K562 (cell line): ENCODE measurements at regions not wholly inside any gene's neighbourhood (a gene's known extent, or its start where the extent isn't known, plus 50 kb on each side); places are given as distances from the start of the nearest gene placed in this dataset.
A peak's percentile ranks its signal among the peaks of the same experiment; 100 is the strongest.

Experiments
- ATAC-seq: fragments of 200-7000 bp; cut with Tn5 transposase; 3 replicates; pipeline ENCODE4 v1.9.1; 2020; ENCODE audit warnings: moderate library complexity
- BruUV-seq: library from RNA; stranded (reverse); fragments of 400-500 nt; replicated peaks from 2 replicates; lab custom pipeline; 2021; lab: Mats Ljungman, UMichigan
- CTCF ChIA-PET: fragments of 300-600 bp; formaldehyde crosslinking; extraction: SDS; loops from one replicate; lab custom pipeline; 2021; ENCODE audit warnings: low intra/inter-chr PET ratio; lab: Yijun Ruan, JAX
- POLR2A ChIA-PET: fragments of 300-600, 350-650 bp; sonication (Branson Sonifier 250); formaldehyde crosslinking; extraction: SDS; loops from one replicate; lab custom pipeline; 2021; ENCODE audit warnings: antibody characterized with exemption, inconsistent platforms; lab: Yijun Ruan, JAX
- DNase-seq, 4 experiments: peaks; one replicate each; pipeline versions ENCODE4 v3.0.0 to v3.0.0-alpha.2; 2011 to 2018; ENCODE audit warnings: low spot score in 3 of 4, mixed read lengths in 3 of 4; ENCODE audit errors: extremely low read depth in 1 of 4
- FAIRE-seq: peaks from 2 replicates; lab custom pipeline; 2011; peaks lifted over from hg19 to GRCh38; lab: Jason Lieb, UNC
- H2AFZ ChIP-seq: 2 replicates; pipeline ENCODE4 v1.6.0; 2011; ENCODE audit warnings: low read depth, low read length, control low read depth, inconsistent platforms
- H3K27ac ChIP-seq: fragments of 200-600 bp; 3 replicates; pipeline ENCODE4 v1.8.0; 2011; ENCODE audit warnings: low read depth, mild to moderate bottlenecking, control low read depth, inconsistent platforms, low read length, moderate library complexity, mixed read lengths; ENCODE audit errors: extremely low read depth
- H3K27me3 ChIP-seq, 2 experiments: fragments of 300-600 bp in 1 of 2; 2 replicates in 1 of 2; 3 replicates in 1 of 2; pipeline versions ENCODE4 v1.6.0 to v1.8.0; 2011; ENCODE audit warnings: inconsistent platforms in 2 of 2, low read length in 2 of 2, mild to moderate bottlenecking in 1 of 2, mixed read lengths in 1 of 2, moderate library complexity in 1 of 2; ENCODE audit not compliant: control insufficient read depth in 2 of 2, insufficient read depth in 2 of 2
- H3K36me3 ChIP-seq: fragments of 300-600 bp; 3 replicates; pipeline ENCODE4 v1.8.0; 2011; ENCODE audit warnings: mild to moderate bottlenecking, low read length, inconsistent platforms; ENCODE audit not compliant: control insufficient read depth, insufficient read depth
- H3K4me1 ChIP-seq, 2 experiments: fragments of 200-600 bp in 1 of 2; replicated peaks in 1 of 2; 2 replicates in 1 of 2; 3 replicates in 1 of 2; pipeline versions ENCODE4 v1.5.1 to v1.8.0; 2011; ENCODE audit warnings: inconsistent platforms in 2 of 2, low read length in 2 of 2, mild to moderate bottlenecking in 1 of 2, mixed read lengths in 1 of 2, moderate library complexity in 1 of 2; ENCODE audit not compliant: control insufficient read depth in 2 of 2, insufficient read depth in 2 of 2
- H3K4me2 ChIP-seq: 2 replicates; pipeline ENCODE4 v1.6.1; 2011; ENCODE audit warnings: low read length, control low read depth, inconsistent platforms, mixed read lengths; ENCODE audit not compliant: insufficient read depth
- H3K4me3 ChIP-seq: fragments of 200-600 bp; sonication (generic), shearing (Covaris generic); 2 replicates; pipeline ENCODE4 v1.5.1; 2016; ENCODE audit warnings: control low read depth, inconsistent platforms
- H3K79me2 ChIP-seq: fragments of 200-600 bp; 3 replicates; pipeline ENCODE4 v1.8.0; 2011; ENCODE audit warnings: low read length, inconsistent platforms; ENCODE audit not compliant: control insufficient read depth, insufficient read depth
- H3K9ac ChIP-seq, 2 experiments: 2 replicates each; pipeline versions ENCODE4 v1.6.0 to v1.6.1; 2011; ENCODE audit warnings: low read depth in 2 of 2, low read length in 2 of 2, control low read depth in 1 of 2, inconsistent platforms in 1 of 2, mild to moderate bottlenecking in 1 of 2, mixed read lengths in 1 of 2; ENCODE audit not compliant: insufficient read depth in 1 of 2
- H3K9me1 ChIP-seq: one replicate; pipeline ENCODE4 v1.6.0; 2011; ENCODE audit warnings: inconsistent platforms, mild to moderate bottlenecking, low read length, moderate library complexity; ENCODE audit not compliant: control insufficient read depth, insufficient read depth
- H3K9me3 ChIP-seq: replicated peaks from 2 replicates; pipeline ENCODE4 v1.5.1; 2011; ENCODE audit warnings: low read depth, low read length, inconsistent platforms; ENCODE audit not compliant: control insufficient read depth, insufficient read depth
- H4K20me1 ChIP-seq: replicated peaks from 2 replicates; pipeline ENCODE4 v1.6.1; 2011; ENCODE audit warnings: low read length, inconsistent platforms, mixed read lengths; ENCODE audit not compliant: control insufficient read depth, insufficient read depth
- ADNP ChIP-seq: fragments of 200-800 bp; sonication (Bioruptor generic); IDR thresholded peaks from 2 replicates; pipeline ENCODE4 v1.6.1; 2016; ENCODE audit warnings: missing genetic modification characterization, missing compliant biosample characterization
- ATF2 ChIP-seq: sonication (generic); formaldehyde crosslinking; IDR thresholded peaks from 2 replicates; pipeline ENCODE4 v1.8.1; 2022; ENCODE audit warnings: missing genetic modification reagents
- CEBPG ChIP-seq, 3 experiments: fragments of 200-800 bp in 1 of 3; sonication (Bioruptor generic) in 1 of 3; sonication (generic) in 1 of 3; formaldehyde crosslinking in 1 of 3; IDR thresholded peaks in 2 of 3; conservative IDR thresholded peaks in 1 of 3; 2 replicates each; pipeline versions ENCODE4 v1.6.1 to v1.8.0; 2016 to 2022; ENCODE audit warnings: missing compliant biosample characterization in 2 of 3, missing genetic modification characterization in 2 of 3, mild to moderate bottlenecking in 1 of 3, missing genetic modification reagents in 1 of 3
- NBN ChIP-seq: fragments of 450-650 bp; IDR thresholded peaks from 2 replicates; pipeline ENCODE4 v1.6.1; 2016; ENCODE audit warnings: low read depth, mild to moderate bottlenecking
- RBFOX2 ChIP-seq: fragments of 200-400 bp; formaldehyde crosslinking; IDR thresholded peaks from 2 replicates; pipeline ENCODE4 v1.6.1; 2017; ENCODE audit warnings: low read depth, mild to moderate bottlenecking, low read length, moderate library complexity
- STAT6 ChIP-seq: sonication (generic); formaldehyde crosslinking; IDR thresholded peaks from 2 replicates; pipeline ENCODE4 v1.8.1; 2023; ENCODE audit warnings: mild to moderate bottlenecking, missing genetic modification reagents
- ZBTB1 ChIP-seq: sonication (generic); formaldehyde crosslinking; IDR thresholded peaks from 2 replicates; pipeline ENCODE4 v1.8.1; 2023; ENCODE audit warnings: missing genetic modification reagents, low read depth, mild to moderate bottlenecking, borderline replicate concordance
- ZNF140 ChIP-seq: fragments of 250-450 bp; sonication (Bioruptor Pico); IDR thresholded peaks from 2 replicates; pipeline ENCODE4 v1.8.0; 2021; ENCODE audit warnings: moderate library complexity, mild to moderate bottlenecking, inconsistent platforms
- ZSCAN29 ChIP-seq: fragments of 450-650 bp; IDR thresholded peaks from 2 replicates; pipeline ENCODE4 v1.6.1; 2017
- WGBS: fragments of 100-300 bp; shearing (Covaris generic); methylation state at CpG from one replicate; pipeline ENCODE4 v1.1.6; 2016; ENCODE audit warnings: low coverage, mixed read lengths; ENCODE audit not compliant: insufficient coverage; ENCODE audit errors: missing lambda C conversion rate; 5-methylcytosine and 5-hydroxymethylcytosine counted together
- in situ Hi-C: fragments of 300-500 bp; cut with MboI; formaldehyde crosslinking; loops from 4 replicates; pipeline ENCODE4 v1.15.0; 2018; ENCODE audit warnings: inconsistent platforms, mixed read lengths
- intact Hi-C: fragments of 100-400 bp; cut with micrococcal nuclease; formaldehyde crosslinking; loops from 2 replicates; pipeline ENCODE4 v1.14.2; 2022
- TF ChIP-seq, protein P1 (sequence below): fragments of 450-650 bp; IDR thresholded peaks from 2 replicates; pipeline ENCODE4 v1.6.1; 2018; ENCODE audit not compliant: partially characterized antibody
- TF ChIP-seq, protein P2 (sequence below): sonication (generic); formaldehyde crosslinking; IDR thresholded peaks from 2 replicates; pipeline ENCODE4 v1.8.1; 2023; ENCODE audit warnings: mild to moderate bottlenecking, missing genetic modification reagents

- Histone ChIP-seq H4K20me1 (no peaks in the 10 kb centered on the region), H3K9me3 (no peaks in the 10 kb centered on the region), H2AFZ (peak overlapping the region; percentile 40; the same call in 1 of the 2 replicates), H3K36me3 (no peaks in the 10 kb centered on the region), H3K9me1 (no peaks in the 10 kb centered on the region), H3K79me2 (no peaks in the 10 kb centered on the region), H3K27ac (no peak overlapping the region), H3K4me2 (no peak overlapping the region), H3K9ac (no peak overlapping the region), H3K27me3 (no peaks in the 10 kb centered on the region), H3K4me3 (no peak overlapping the region), H3K4me1 (peaks cover 2 to 14% of the 10 kb centered on the region in 2 experiments; a peak in 3 of 5 replicates)
- DNase-seq, result no peak
- FAIRE-seq, result no peak
- in situ Hi-C loops, result no loop called here
- no TSS peak for BruUV-seq
- POLR2A ChIA-PET, result interaction anchor here (0.6 kb wide), 1 partner anchor 9 kb away, joined by 3 read pairs; no protein-coding TSS in a partner anchor
- intact Hi-C loops, result no loop called here
- WGBS, result 38% methylated on average over 15 of the region's 16 CpGs
- peak; percentile 36; the same call in 1 of the 3 replicates for ATAC-seq
- CTCF ChIA-PET, result no interaction called here
- peak; percentile 24; the same call in 1 of the 2 replicates for TF ChIP-seq CEBPG (CRISPR knock-in tag; IDR thresholded peaks at IDR 0.05)
- TF ChIP-seq CEBPG (tag; conservative IDR thresholded peaks at IDR 0.05 in 1 of 2, IDR thresholded peaks at IDR 0.05 in 1 of 2), result peak in 1 of 2 experiments; percentile 33; a peak in 1 of 4 replicates
- TF ChIP-seq, protein P1, sequence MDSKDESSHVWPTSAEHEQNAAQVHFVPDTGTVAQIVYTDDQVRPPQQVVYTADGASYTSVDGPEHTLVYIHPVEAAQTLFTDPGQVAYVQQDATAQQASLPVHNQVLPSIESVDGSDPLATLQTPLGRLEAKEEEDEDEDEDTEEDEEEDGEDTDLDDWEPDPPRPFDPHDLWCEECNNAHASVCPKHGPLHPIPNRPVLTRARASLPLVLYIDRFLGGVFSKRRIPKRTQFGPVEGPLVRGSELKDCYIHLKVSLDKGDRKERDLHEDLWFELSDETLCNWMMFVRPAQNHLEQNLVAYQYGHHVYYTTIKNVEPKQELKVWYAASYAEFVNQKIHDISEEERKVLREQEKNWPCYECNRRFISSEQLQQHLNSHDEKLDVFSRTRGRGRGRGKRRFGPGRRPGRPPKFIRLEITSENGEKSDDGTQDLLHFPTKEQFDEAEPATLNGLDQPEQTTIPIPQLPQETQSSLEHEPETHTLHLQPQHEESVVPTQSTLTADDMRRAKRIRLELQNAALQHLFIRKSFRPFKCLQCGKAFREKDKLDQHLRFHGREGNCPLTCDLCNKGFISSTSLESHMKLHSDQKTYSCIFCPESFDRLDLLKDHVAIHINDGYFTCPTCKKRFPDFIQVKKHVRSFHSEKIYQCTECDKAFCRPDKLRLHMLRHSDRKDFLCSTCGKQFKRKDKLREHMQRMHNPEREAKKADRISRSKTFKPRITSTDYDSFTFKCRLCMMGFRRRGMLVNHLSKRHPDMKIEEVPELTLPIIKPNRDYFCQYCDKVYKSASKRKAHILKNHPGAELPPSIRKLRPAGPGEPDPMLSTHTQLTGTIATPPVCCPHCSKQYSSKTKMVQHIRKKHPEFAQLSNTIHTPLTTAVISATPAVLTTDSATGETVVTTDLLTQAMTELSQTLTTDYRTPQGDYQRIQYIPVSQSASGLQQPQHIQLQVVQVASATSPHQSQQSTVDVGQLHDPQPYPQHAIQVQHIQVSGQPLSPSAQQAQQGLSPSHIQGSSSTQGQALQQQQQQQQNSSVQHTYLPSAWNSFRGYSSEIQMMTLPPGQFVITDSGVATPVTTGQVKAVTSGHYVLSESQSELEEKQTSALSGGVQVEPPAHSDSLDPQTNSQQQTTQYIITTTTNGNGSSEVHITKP, result no peak
- no peak for TF ChIP-seq ATF2 (CRISPR knock-in tag)
- TF ChIP-seq RBFOX2, result no peak
- no peak for TF ChIP-seq NBN
- no peak for TF ChIP-seq ZBTB1 (CRISPR knock-in tag)
- no peak for TF ChIP-seq ZSCAN29
- TF ChIP-seq, protein P2, sequence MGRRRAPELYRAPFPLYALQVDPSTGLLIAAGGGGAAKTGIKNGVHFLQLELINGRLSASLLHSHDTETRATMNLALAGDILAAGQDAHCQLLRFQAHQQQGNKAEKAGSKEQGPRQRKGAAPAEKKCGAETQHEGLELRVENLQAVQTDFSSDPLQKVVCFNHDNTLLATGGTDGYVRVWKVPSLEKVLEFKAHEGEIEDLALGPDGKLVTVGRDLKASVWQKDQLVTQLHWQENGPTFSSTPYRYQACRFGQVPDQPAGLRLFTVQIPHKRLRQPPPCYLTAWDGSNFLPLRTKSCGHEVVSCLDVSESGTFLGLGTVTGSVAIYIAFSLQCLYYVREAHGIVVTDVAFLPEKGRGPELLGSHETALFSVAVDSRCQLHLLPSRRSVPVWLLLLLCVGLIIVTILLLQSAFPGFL (CRISPR knock-in tag), result no peak
- no peak for TF ChIP-seq STAT6 (CRISPR knock-in tag)
- TF ChIP-seq ZNF140 (CRISPR knock-in tag), result no peak
- no peak for TF ChIP-seq ADNP
These were observed 262.4 kb upstream of the PROK2 start for GRCh38 chr3:72047221-72047871.
